NT2/D1 (cell line): ENCODE measurements at regions not wholly inside any gene's neighbourhood (a gene's known extent, or its start where the extent isn't known, plus 50 kb on each side); places are given as distances from the start of the nearest gene placed in this dataset.

Source experiments
- DNase-seq: peaks from one replicate; pipeline ENCODE4 v3.0.0-alpha.2; 2011; ENCODE audit warnings: low read depth, low spot score
- H3K27me3 ChIP-seq: 2 replicates; pipeline ENCODE4 v1.6.0; 2011; ENCODE audit warnings: mild to moderate bottlenecking; ENCODE audit not compliant: insufficient read length, insufficient read depth
- H3K36me3 ChIP-seq: 2 replicates; pipeline ENCODE4 v1.6.1; 2011; ENCODE audit warnings: mild to moderate bottlenecking, low read length, mixed read lengths; ENCODE audit not compliant: insufficient read depth, insufficient read length
- H3K4me1 ChIP-seq: 2 replicates; pipeline ENCODE4 v1.5.1; 2011; ENCODE audit not compliant: insufficient read depth, insufficient read length
- H3K4me3 ChIP-seq: 2 replicates; pipeline ENCODE4 v1.5.1; 2011; ENCODE audit warnings: low read depth; ENCODE audit not compliant: insufficient read length
- H3K9ac ChIP-seq: 2 replicates; pipeline ENCODE4 v1.6.0; 2011; ENCODE audit warnings: low read depth; ENCODE audit not compliant: insufficient read length
- H3K9me3 ChIP-seq: 2 replicates; pipeline ENCODE4 v1.5.1; 2011; ENCODE audit warnings: mild to moderate bottlenecking, low read length; ENCODE audit not compliant: insufficient read depth
- SUZ12 ChIP-seq: IDR thresholded peaks from 2 replicates; pipeline ENCODE4 v1.6.1; 2011; ENCODE audit not compliant: insufficient read length, insufficient read depth; ENCODE audit errors: extremely low read depth
- YY1 ChIP-seq: IDR thresholded peaks from 2 replicates; pipeline ENCODE4 v1.6.1; 2011; ENCODE audit not compliant: insufficient read length, insufficient read depth
- ZNF274 ChIP-seq: IDR thresholded peaks from 2 replicates; pipeline ENCODE4 v1.6.1; 2011; ENCODE audit warnings: mild to moderate bottlenecking, low read depth, low read length

- H3K36me3 ChIP-seq: no peaks in the 10 kb centered on the region
- no peak for DNase-seq
- TF ChIP-seq YY1: no peak
- TF ChIP-seq SUZ12: no peak
- TF ChIP-seq ZNF274: no peak
- no peak overlapping the region for H3K9ac ChIP-seq
- H3K9me3 ChIP-seq: peaks cover 9% of the 10 kb centered on the region; the same call in 1 of the 2 replicates
- no peaks in the 10 kb centered on the region for H3K4me1 ChIP-seq
- no peaks in the 10 kb centered on the region for H3K27me3 ChIP-seq
- H3K4me3 ChIP-seq: no peak overlapping the region
These were observed 66.1 kb upstream of the ATP8B1 start for GRCh38 chr18:57869221-57869620.

GRCh38 chr18:57866355-57866754 is 63.2 kb upstream of the ATP8B1 start:
- no peaks in the 10 kb centered on the region for H3K4me1 ChIP-seq
- no peaks in the 10 kb centered on the region for H3K27me3 ChIP-seq
- no peak overlapping the region for H3K9ac ChIP-seq
- TF ChIP-seq YY1: no peak
- no peak for TF ChIP-seq SUZ12
- no peak for TF ChIP-seq ZNF274
- H3K9me3 ChIP-seq: no peaks in the 10 kb centered on the region
- no peak for DNase-seq
- H3K36me3 ChIP-seq: no peaks in the 10 kb centered on the region
- H3K4me3 ChIP-seq: no peak overlapping the region

- no peaks in the 10 kb centered on the region for H3K4me1 ChIP-seq
- DNase-seq: no peak
- H3K9me3 ChIP-seq: no peaks in the 10 kb centered on the region
- H3K4me3 ChIP-seq: no peak overlapping the region
- H3K27me3 ChIP-seq: no peaks in the 10 kb centered on the region
- TF ChIP-seq YY1 (no peak), SUZ12 (no peak), ZNF274 (no peak)
- H3K36me3 ChIP-seq: no peaks in the 10 kb centered on the region
- H3K9ac ChIP-seq: no peak overlapping the region
These were observed 61.6 kb upstream of the ATP8B1 start for GRCh38 chr18:57864615-57865121.

DNA sequence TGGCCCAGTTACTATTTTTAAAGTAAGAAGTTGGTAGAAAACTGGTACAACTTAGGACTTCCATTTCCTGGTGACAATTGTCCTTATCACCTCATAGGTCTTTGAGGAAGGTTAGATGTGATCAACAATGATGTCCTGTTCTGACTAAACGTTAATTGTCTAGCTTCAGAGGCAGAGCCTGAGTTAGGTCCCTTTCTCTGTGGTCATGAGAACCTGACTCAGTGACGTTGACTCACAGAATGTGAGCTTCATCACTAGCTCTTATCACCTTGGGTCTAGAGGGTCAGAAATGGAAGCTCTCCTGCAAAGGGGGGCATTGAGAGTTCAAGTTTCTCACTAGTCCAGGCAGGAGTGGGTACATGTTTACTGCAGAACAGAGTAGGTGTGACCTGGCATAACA is 60.6 kb upstream of the ATP8B1 start:
- TF ChIP-seq YY1 (no peak), SUZ12 (no peak), ZNF274 (no peak)
- Histone ChIP-seq H3K36me3 (no peaks in the 10 kb centered on the region), H3K9me3 (no peaks in the 10 kb centered on the region), H3K4me1 (no peaks in the 10 kb centered on the region), H3K9ac (no peak overlapping the region), H3K4me3 (no peak overlapping the region), H3K27me3 (no peaks in the 10 kb centered on the region)
- DNase-seq: no peak

GRCh38 chr18:57859314-57859713 is 56.2 kb upstream of the ATP8B1 start:
- no peak for TF ChIP-seq YY1
- no peak for TF ChIP-seq SUZ12
- no peak for TF ChIP-seq ZNF274
- H3K9ac ChIP-seq: no peak overlapping the region
- no peak overlapping the region for H3K4me3 ChIP-seq
- no peaks in the 10 kb centered on the region for H3K36me3 ChIP-seq
- peaks cover 4% of the 10 kb centered on the region for H3K27me3 ChIP-seq
- DNase-seq: no peak
- H3K9me3 ChIP-seq: no peaks in the 10 kb centered on the region
- no peaks in the 10 kb centered on the region for H3K4me1 ChIP-seq

- Histone ChIP-seq H3K27me3 (peaks cover 4% of the 10 kb centered on the region), H3K4me1 (no peaks in the 10 kb centered on the region), H3K4me3 (no peak overlapping the region), H3K36me3 (no peaks in the 10 kb centered on the region), H3K9ac (no peak overlapping the region), H3K9me3 (no peaks in the 10 kb centered on the region)
- DNase-seq: no peak
- TF ChIP-seq ZNF274 (no peak), YY1 (no peak), SUZ12 (no peak)
These were observed 53.6 kb upstream of the ATP8B1 start for GRCh38 chr18:57856557-57857280.

DNA sequence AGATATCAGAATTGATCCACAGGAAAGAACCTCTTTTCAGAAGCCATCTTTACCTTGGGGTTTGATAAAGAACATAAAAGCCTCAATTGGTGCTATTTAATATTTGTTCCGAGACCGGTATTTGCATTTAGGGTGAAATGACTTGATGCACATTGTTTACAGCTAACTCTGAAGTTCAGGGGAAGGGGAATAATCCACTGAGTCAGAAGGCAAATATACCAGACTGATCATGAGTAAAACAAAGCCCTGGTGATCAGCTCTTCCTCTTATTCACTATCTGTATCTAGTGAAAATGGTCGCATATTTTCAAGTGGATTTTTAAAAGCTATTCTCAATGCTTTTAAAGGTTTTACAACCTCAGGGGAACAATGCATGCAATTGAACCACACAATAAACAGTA is 53.0 kb upstream of the ATP8B1 start:
- H3K27me3 ChIP-seq: peaks cover 4% of the 10 kb centered on the region
- no peak for DNase-seq
- H3K9me3 ChIP-seq: no peaks in the 10 kb centered on the region
- TF ChIP-seq YY1 (no peak), ZNF274 (no peak), SUZ12 (no peak)
- H3K4me1 ChIP-seq: no peaks in the 10 kb centered on the region
- H3K4me3 ChIP-seq: no peak overlapping the region
- no peaks in the 10 kb centered on the region for H3K36me3 ChIP-seq
- H3K9ac ChIP-seq: no peak overlapping the region
